ENCODE measurements at regions not wholly inside any gene's neighbourhood (a gene's known extent, or its start where the extent isn't known, plus 50 kb on each side); places are given as distances from the start of the nearest gene placed in this dataset.

DNA sequence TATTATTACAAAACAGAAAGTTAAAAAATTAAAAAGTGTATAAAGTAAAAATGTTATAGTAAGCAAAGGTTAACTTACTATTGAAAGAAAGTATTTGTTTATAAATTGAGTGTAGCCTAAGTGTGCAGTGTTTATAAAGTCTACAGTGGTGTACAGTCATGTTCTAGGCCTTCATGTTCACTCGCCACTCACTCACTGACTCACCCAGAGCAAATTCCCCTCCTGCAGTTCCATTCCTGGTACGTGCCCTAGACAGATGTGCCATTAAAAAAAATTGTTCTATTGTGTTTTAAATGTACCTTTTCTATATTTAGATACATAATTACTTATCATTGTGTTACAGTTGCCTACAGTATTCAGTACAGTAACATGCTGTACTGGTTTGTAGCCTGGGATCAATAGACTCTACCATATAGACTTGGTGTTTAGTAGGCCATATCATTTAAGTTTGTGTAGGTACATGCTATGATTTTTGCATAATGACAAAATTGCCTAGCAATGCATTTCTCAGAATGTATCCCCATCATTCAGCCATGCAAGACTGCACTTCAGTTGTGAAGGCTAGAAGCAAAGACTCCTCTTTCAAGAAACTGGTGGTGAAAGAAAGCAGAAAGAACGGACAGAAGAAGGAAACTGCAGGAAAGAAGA lies 100.6 kb downstream of the DACT1 start:
- no peak for TF ChIP-seq ZZZ3 (CRISPR knock-in tag; IDR thresholded peaks at IDR 0.05; ENCODE audit: borderline replicate concordance)
- TF ChIP-seq, protein P1, sequence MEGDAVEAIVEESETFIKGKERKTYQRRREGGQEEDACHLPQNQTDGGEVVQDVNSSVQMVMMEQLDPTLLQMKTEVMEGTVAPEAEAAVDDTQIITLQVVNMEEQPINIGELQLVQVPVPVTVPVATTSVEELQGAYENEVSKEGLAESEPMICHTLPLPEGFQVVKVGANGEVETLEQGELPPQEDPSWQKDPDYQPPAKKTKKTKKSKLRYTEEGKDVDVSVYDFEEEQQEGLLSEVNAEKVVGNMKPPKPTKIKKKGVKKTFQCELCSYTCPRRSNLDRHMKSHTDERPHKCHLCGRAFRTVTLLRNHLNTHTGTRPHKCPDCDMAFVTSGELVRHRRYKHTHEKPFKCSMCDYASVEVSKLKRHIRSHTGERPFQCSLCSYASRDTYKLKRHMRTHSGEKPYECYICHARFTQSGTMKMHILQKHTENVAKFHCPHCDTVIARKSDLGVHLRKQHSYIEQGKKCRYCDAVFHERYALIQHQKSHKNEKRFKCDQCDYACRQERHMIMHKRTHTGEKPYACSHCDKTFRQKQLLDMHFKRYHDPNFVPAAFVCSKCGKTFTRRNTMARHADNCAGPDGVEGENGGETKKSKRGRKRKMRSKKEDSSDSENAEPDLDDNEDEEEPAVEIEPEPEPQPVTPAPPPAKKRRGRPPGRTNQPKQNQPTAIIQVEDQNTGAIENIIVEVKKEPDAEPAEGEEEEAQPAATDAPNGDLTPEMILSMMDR (CRISPR knock-in tag; IDR thresholded peaks at IDR 0.05) = no peak
- no peak for TF ChIP-seq ZNF501 (CRISPR knock-in tag; IDR thresholded peaks at IDR 0.05)
- no peak for TF ChIP-seq SMC3 (IDR thresholded peaks at IDR 0.05; ENCODE audit: low read length)
- TF ChIP-seq EZH2 (conservative IDR thresholded peaks at IDR 0.05; ENCODE audit: low read depth, low read length) = no peak

Measured in HepG2 (cell line).